Astrocyte (in vitro differentiated cells and primary cell): ENCODE measurements at regions not wholly inside any gene's neighbourhood (a gene's known extent, or its start where the extent isn't known, plus 50 kb on each side); places are given as distances from the start of the nearest gene placed in this dataset.

ENCODE experiments used
- EZH2 ChIP-seq: IDR thresholded peaks from 2 replicates; pipeline ENCODE4 v1.6.1; 2012; ENCODE audit warnings: mild to moderate bottlenecking, low read length, inconsistent platforms; ENCODE audit not compliant: insufficient read depth
- TF ChIP-seq, protein P1 (sequence below): IDR thresholded peaks from 2 replicates; pipeline ENCODE4 v1.5.1; 2011; ENCODE audit warnings: low read depth, mild to moderate bottlenecking, inconsistent platforms, low read length, moderate library complexity; ENCODE audit not compliant: insufficient read depth

DNA sequence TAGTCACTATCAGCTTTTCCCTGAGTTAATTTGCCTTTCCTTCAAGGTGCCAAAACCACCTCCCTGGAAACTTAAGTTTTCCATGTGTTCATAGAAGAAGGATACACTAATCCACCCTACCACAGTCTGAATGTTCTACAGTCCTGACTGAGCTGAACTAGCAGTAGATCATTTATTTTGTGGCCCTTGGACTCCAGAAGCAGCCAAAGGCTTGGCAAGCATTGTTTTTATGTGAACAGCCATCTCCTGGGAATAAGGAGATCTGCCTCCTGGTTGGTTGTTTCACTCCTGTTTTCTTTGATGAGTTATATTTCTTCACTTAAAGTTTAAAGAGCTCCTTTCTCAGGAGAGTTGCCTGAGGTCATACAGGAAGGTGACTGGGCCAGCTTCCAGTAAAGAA is 634.6 kb upstream of the SOX9 start:
- no peak for TF ChIP-seq EZH2
- TF ChIP-seq, protein P1, sequence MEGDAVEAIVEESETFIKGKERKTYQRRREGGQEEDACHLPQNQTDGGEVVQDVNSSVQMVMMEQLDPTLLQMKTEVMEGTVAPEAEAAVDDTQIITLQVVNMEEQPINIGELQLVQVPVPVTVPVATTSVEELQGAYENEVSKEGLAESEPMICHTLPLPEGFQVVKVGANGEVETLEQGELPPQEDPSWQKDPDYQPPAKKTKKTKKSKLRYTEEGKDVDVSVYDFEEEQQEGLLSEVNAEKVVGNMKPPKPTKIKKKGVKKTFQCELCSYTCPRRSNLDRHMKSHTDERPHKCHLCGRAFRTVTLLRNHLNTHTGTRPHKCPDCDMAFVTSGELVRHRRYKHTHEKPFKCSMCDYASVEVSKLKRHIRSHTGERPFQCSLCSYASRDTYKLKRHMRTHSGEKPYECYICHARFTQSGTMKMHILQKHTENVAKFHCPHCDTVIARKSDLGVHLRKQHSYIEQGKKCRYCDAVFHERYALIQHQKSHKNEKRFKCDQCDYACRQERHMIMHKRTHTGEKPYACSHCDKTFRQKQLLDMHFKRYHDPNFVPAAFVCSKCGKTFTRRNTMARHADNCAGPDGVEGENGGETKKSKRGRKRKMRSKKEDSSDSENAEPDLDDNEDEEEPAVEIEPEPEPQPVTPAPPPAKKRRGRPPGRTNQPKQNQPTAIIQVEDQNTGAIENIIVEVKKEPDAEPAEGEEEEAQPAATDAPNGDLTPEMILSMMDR, result no peak
